WTC11 (cell line): ENCODE measurements at regions not wholly inside any gene's neighbourhood (a gene's known extent, or its start where the extent isn't known, plus 50 kb on each side); places are given as distances from the start of the nearest gene placed in this dataset.

Source experiments
- ATAC-seq: fragments of 200-7000 bp; cut with Tn5 transposase; 2 replicates; pipeline ENCODE4 v1.10.0; 2021; ENCODE audit warnings: mild to moderate bottlenecking, moderate library complexity
- CTCF ChIA-PET: fragments of 300-600 bp; sonication (Branson Sonifier 250); formaldehyde crosslinking; loops from one replicate; lab custom pipeline; 2021; ENCODE audit warnings: antibody characterized with exemption; lab: Charles Lee
- POLR2A ChIA-PET: fragments of 350-600 bp; sonication (Branson Sonifier 250); formaldehyde crosslinking; loops from one replicate; lab custom pipeline; 2021; ENCODE audit warnings: antibody characterized with exemption; lab: Charles Lee
- DNase-seq: peaks from one replicate; pipeline ENCODE4 v3.0.0; 2021; ENCODE audit warnings: low spot score
- H3K27ac Mint-ChIP-seq: 2 replicates; pipeline ENCODE4 v1.8.0; 2021; ENCODE audit warnings: mixed read lengths
- H3K27me3 Mint-ChIP-seq: 2 replicates; pipeline ENCODE4 v1.8.0; 2021; ENCODE audit warnings: low read depth, mild to moderate bottlenecking, moderate library complexity, mixed read lengths
- H3K36me3 Mint-ChIP-seq: 2 replicates; pipeline ENCODE4 v1.8.0; 2021; ENCODE audit warnings: mixed read lengths
- H3K4me1 Mint-ChIP-seq: 2 replicates; pipeline ENCODE4 v1.8.0; 2022; ENCODE audit warnings: mixed read lengths
- H3K4me3 Mint-ChIP-seq: 2 replicates; pipeline ENCODE4 v1.8.0; 2021; ENCODE audit warnings: mild to moderate bottlenecking, moderate library complexity, mixed read lengths
- H3K9me3 Mint-ChIP-seq: 2 replicates; pipeline ENCODE4 v1.8.0; 2021; ENCODE audit warnings: mixed read lengths
- ESRRA ChIP-seq: sonication (generic); formaldehyde crosslinking; IDR thresholded peaks from 2 replicates; pipeline ENCODE4 v1.8.1; 2022; ENCODE audit warnings: mild to moderate bottlenecking, missing genetic modification reagents, borderline replicate concordance
- FOXJ3 ChIP-seq: sonication (generic); formaldehyde crosslinking; IDR thresholded peaks from 2 replicates; pipeline ENCODE4 v1.9.0; 2021; ENCODE audit warnings: missing genetic modification reagents, mild to moderate bottlenecking, borderline replicate concordance
- FOXK1 ChIP-seq: sonication (generic); formaldehyde crosslinking; IDR thresholded peaks from 2 replicates; pipeline ENCODE4 v1.8.0; 2022; ENCODE audit warnings: mild to moderate bottlenecking, moderate library complexity, missing genetic modification reagents
- HMGXB4 ChIP-seq: sonication (generic); formaldehyde crosslinking; IDR thresholded peaks from 2 replicates; pipeline ENCODE4 v1.8.1; 2023; ENCODE audit warnings: mild to moderate bottlenecking, moderate library complexity, missing genetic modification reagents
- IRF2 ChIP-seq: sonication (generic); formaldehyde crosslinking; IDR thresholded peaks from 2 replicates; pipeline ENCODE4 v1.8.0; 2022; ENCODE audit warnings: low read depth, missing genetic modification reagents, borderline replicate concordance
- MLX ChIP-seq: sonication (generic); formaldehyde crosslinking; IDR thresholded peaks from 2 replicates; pipeline ENCODE4 v1.8.1; 2023; ENCODE audit warnings: mild to moderate bottlenecking, missing genetic modification reagents, moderate library complexity
- NFATC4 ChIP-seq: fragments of 250-450 bp; sonication (Bioruptor Pico); IDR thresholded peaks from 2 replicates; pipeline ENCODE4 v1.9.0; 2021; ENCODE audit warnings: mild to moderate bottlenecking
- PRRX2 ChIP-seq: fragments of 250-450 bp; sonication (Bioruptor Pico); IDR thresholded peaks from 2 replicates; pipeline ENCODE4 v1.8.0; 2021; ENCODE audit warnings: mild to moderate bottlenecking
- RELA ChIP-seq: sonication (generic); formaldehyde crosslinking; IDR thresholded peaks from 2 replicates; pipeline ENCODE4 v1.8.1; 2022; ENCODE audit warnings: missing genetic modification reagents, mild to moderate bottlenecking, borderline replicate concordance
- SP1 ChIP-seq: sonication (generic); formaldehyde crosslinking; conservative IDR thresholded peaks from 2 replicates; pipeline ENCODE4 v1.8.1; 2022; ENCODE audit warnings: missing genetic modification reagents
- TCF7 ChIP-seq: sonication (generic); formaldehyde crosslinking; IDR thresholded peaks from 2 replicates; pipeline ENCODE4 v1.8.0; 2022; ENCODE audit warnings: mild to moderate bottlenecking, low read depth, missing genetic modification reagents, moderate library complexity
- TEAD1 ChIP-seq: sonication (generic); formaldehyde crosslinking; IDR thresholded peaks from 2 replicates; pipeline ENCODE4 v1.8.0; 2022; ENCODE audit warnings: mild to moderate bottlenecking, missing genetic modification reagents
- ZNF138 ChIP-seq: sonication (generic); formaldehyde crosslinking; conservative IDR thresholded peaks from 2 replicates; pipeline ENCODE4 v1.8.1; 2022; ENCODE audit warnings: mild to moderate bottlenecking, moderate library complexity, missing genetic modification reagents
- ZNF219 ChIP-seq: sonication (generic); formaldehyde crosslinking; IDR thresholded peaks from 2 replicates; pipeline ENCODE4 v1.8.0; 2023; ENCODE audit warnings: missing genetic modification reagents, mild to moderate bottlenecking, borderline replicate concordance
- ZNF263 ChIP-seq: sonication (generic); formaldehyde crosslinking; IDR thresholded peaks from 2 replicates; pipeline ENCODE4 v1.8.1; 2022; ENCODE audit warnings: low read depth, mild to moderate bottlenecking, moderate library complexity, missing genetic modification reagents
- ZNF317 ChIP-seq: sonication (generic); formaldehyde crosslinking; IDR thresholded peaks from 2 replicates; pipeline ENCODE4 v1.8.1; 2023; ENCODE audit warnings: low read depth, mild to moderate bottlenecking, moderate library complexity, missing genetic modification reagents, borderline replicate concordance
- ZNF396 ChIP-seq: fragments of 250-450 bp; sonication (Bioruptor Pico); IDR thresholded peaks from 2 replicates; pipeline ENCODE4 v1.8.0; 2021; ENCODE audit warnings: mild to moderate bottlenecking, moderate library complexity, borderline replicate concordance
- ZNF425 ChIP-seq: fragments of 250-450 bp; sonication (Bioruptor Pico); conservative IDR thresholded peaks from 2 replicates; pipeline ENCODE4 v1.9.0; 2021; ENCODE audit warnings: mild to moderate bottlenecking
- TF ChIP-seq, protein P1 (sequence below): sonication (generic); formaldehyde crosslinking; conservative IDR thresholded peaks from 2 replicates; pipeline ENCODE4 v1.8.1; 2022; ENCODE audit warnings: mild to moderate bottlenecking, missing genetic modification reagents
- TF ChIP-seq, protein P2 (sequence below): sonication (generic); formaldehyde crosslinking; IDR thresholded peaks from 2 replicates; pipeline ENCODE4 v1.8.1; 2023; ENCODE audit warnings: mild to moderate bottlenecking, missing genetic modification reagents
- TF ChIP-seq, protein P3 (sequence below): fragments of 250-450 bp; sonication (Bioruptor Pico); IDR thresholded peaks from 2 replicates; pipeline ENCODE4 v2.1.2; 2022; ENCODE audit warnings: mild to moderate bottlenecking, moderate library complexity

GRCh38 chr2:136248907-136249306 lies 131.0 kb upstream of the CXCR4 start:
- no peak overlapping the region for H3K4me3 Mint-ChIP-seq
- ChIA-PET POLR2A (no interaction called here), CTCF (no interaction called here)
- no peaks in the 10 kb centered on the region for H3K36me3 Mint-ChIP-seq
- TF ChIP-seq ESRRA (CRISPR knock-in tag) (no peak), ZNF138 (CRISPR knock-in tag) (no peak), RELA (CRISPR knock-in tag) (no peak), NFATC4 (CRISPR knock-in tag) (no peak), FOXK1 (no peak), IRF2 (no peak), MLX (CRISPR knock-in tag) (no peak), ZNF219 (CRISPR knock-in tag) (no peak), FOXJ3 (CRISPR knock-in tag) (no peak), SP1 (CRISPR knock-in tag) (no peak)
- TF ChIP-seq, protein P1, sequence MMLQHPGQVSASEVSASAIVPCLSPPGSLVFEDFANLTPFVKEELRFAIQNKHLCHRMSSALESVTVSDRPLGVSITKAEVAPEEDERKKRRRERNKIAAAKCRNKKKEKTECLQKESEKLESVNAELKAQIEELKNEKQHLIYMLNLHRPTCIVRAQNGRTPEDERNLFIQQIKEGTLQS (CRISPR knock-in tag), result no peak
- no peaks in the 10 kb centered on the region for H3K9me3 Mint-ChIP-seq
- H3K27ac Mint-ChIP-seq, result no peak overlapping the region; the same call in 1 of the 2 replicates
- H3K4me1 Mint-ChIP-seq, result peaks cover 10% of the 10 kb centered on the region
- ATAC-seq (no peak), DNase-seq (no peak)
- H3K27me3 Mint-ChIP-seq, result peaks cover 3% of the 10 kb centered on the region; the same call in 1 of the 2 replicates

- ChIA-PET CTCF (interaction anchor here (0.9 kb wide), 1 partner anchor 251 kb away, joined by 3 read pairs; no protein-coding TSS in a partner anchor), POLR2A (no interaction called here)
- DNase-seq, result no peak
- Mint-ChIP-seq H3K4me3 (no peak overlapping the region), H3K27me3 (peaks cover 3% of the 10 kb centered on the region; the same call in 1 of the 2 replicates), H3K9me3 (no peaks in the 10 kb centered on the region), H3K27ac (no peak overlapping the region), H3K36me3 (no peaks in the 10 kb centered on the region), H3K4me1 (peaks cover 10% of the 10 kb centered on the region)
- ATAC-seq, result no peak
- no peak for TF ChIP-seq PRRX2
- no peak for TF ChIP-seq ZNF425
- no peak for TF ChIP-seq ZNF396 (CRISPR knock-in tag)
- TF ChIP-seq ZNF317 (CRISPR knock-in tag), result no peak
- TF ChIP-seq TEAD1 (CRISPR knock-in tag), result no peak
- TF ChIP-seq SP1 (CRISPR knock-in tag), result no peak
- TF ChIP-seq, protein P2, sequence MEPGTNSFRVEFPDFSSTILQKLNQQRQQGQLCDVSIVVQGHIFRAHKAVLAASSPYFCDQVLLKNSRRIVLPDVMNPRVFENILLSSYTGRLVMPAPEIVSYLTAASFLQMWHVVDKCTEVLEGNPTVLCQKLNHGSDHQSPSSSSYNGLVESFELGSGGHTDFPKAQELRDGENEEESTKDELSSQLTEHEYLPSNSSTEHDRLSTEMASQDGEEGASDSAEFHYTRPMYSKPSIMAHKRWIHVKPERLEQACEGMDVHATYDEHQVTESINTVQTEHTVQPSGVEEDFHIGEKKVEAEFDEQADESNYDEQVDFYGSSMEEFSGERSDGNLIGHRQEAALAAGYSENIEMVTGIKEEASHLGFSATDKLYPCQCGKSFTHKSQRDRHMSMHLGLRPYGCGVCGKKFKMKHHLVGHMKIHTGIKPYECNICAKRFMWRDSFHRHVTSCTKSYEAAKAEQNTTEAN, result no peak
- no peak for TF ChIP-seq ZNF263
- TF ChIP-seq FOXJ3 (CRISPR knock-in tag), result no peak
Measured at GRCh38 chr2:136248242-136248641, 130.3 kb upstream of the CXCR4 start.

DNA sequence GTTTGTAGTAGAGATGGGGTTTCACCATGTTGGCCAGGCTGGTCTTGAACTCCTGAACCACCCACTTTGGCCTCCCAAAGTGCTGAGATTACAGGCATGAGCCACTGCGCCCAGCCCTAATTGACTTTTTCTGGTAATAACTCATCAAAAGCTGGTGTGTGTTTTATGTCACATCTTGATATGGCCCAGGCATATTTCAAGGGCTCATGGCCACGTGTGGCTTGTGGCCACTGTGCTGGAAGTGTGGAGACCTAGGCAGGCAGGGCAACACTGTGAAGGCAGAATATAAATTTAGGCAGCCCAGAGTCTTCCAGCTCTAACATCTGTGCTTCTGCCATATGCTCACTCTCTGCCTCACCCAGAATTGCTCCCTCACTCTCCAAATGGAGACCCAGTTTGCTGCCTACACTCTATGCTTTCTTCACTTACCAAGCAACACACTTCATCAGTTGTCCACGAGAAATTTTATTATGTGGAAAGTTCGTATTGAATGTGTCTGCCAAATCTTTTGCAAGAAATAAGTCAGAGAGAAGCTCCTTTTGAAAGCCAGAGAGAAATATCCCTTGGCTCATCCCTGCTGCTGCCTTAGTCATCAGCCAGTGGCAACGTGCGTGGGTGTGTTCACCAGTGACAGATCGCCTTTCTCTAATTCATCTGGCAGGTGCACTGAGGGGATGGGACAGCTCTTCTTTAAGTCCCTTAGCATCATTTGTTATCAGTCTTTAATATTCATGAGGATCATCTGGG lies 129.4 kb upstream of the CXCR4 start:
- Mint-ChIP-seq H3K27ac (no peak overlapping the region), H3K27me3 (peaks cover 3% of the 10 kb centered on the region; the same call in 1 of the 2 replicates), H3K4me1 (peaks cover 10% of the 10 kb centered on the region), H3K4me3 (no peak overlapping the region), H3K9me3 (no peaks in the 10 kb centered on the region), H3K36me3 (no peaks in the 10 kb centered on the region)
- DNase-seq (no peak), ATAC-seq (no peak)
- ChIA-PET POLR2A (no interaction called here), CTCF (interaction anchor here (0.9 kb wide), 1 partner anchor 250 kb away, joined by 3 read pairs; no protein-coding TSS in a partner anchor)
- no peak for TF ChIP-seq HMGXB4
- TF ChIP-seq ZNF396 (CRISPR knock-in tag), result no peak
- no peak for TF ChIP-seq TCF7 (CRISPR knock-in tag)
- no peak for TF ChIP-seq ZNF219 (CRISPR knock-in tag)
- TF ChIP-seq NFATC4 (CRISPR knock-in tag), result no peak
- TF ChIP-seq ZNF317 (CRISPR knock-in tag), result no peak
- TF ChIP-seq, protein P3, sequence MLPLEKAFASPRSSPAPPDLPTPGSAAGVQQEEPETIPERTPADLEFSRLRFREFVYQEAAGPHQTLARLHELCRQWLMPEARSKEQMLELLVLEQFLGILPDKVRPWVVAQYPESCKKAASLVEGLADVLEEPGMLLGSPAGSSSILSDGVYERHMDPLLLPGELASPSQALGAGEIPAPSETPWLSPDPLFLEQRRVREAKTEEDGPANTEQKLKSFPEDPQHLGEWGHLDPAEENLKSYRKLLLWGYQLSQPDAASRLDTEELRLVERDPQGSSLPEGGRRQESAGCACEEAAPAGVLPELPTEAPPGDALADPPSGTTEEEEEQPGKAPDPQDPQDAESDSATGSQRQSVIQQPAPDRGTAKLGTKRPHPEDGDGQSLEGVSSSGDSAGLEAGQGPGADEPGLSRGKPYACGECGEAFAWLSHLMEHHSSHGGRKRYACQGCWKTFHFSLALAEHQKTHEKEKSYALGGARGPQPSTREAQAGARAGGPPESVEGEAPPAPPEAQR, result no peak
